HT1080 (cell line): ENCODE measurements at regions not wholly inside any gene's neighbourhood (a gene's known extent, or its start where the extent isn't known, plus 50 kb on each side); places are given as distances from the start of the nearest gene placed in this dataset.
"Not testable (repeated sequence)": the region's sequence is repeated elsewhere in the genome, so short reads cannot be mapped to it uniquely, and the experiment has no call there.

Experiments used
- DNase-seq: peaks from one replicate; pipeline ENCODE4 v3.0.0-alpha.2; 2015; ENCODE audit warnings: low read depth

DNA sequence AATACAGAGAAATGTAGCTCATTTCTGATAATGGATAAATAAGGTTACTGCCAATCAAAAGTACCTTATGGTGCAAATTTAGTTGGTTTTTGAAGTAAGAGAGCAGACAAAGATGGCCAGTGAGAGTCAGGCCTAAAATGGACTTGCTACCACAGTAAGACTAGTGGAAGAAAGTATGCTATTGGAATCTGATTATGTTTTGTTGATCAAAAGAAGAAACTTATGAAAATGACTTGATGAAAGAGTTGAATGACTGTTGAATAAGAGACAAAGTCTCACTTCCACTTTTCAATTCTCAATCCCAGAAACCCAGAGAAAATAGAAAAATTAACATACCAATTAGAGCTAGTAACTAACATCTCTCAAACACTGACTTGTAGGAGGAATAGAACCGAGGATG is 737.8 kb upstream of the INTU start:
- no peak for DNase-seq

DNA sequence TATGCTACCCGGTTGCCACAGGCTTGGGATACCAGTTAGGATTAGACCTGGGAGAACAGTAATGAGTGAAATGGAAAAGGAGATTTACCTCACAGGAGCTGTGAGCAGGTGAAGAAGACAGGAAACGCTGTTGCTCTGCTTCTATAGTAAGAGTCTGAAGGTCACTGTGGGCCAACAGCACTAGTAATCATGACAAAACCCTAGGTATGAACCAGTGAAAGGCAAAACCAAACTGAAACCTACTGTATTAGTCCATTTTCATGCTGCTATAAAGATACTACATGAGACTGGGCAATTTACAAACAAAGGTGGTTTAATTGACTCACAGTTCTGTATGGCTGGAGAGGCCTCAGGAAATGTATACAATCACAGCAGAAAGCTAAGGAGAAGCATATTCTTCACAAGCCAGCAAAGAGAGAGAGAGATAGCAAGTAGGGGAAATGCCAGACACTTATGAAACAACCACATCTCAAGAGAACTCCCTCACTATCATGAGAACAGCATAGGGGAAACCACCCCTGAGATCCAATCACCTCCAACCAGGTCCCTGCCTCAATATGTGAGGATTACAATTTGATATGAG is 736.7 kb upstream of the INTU start:
- no peak for DNase-seq

DNA sequence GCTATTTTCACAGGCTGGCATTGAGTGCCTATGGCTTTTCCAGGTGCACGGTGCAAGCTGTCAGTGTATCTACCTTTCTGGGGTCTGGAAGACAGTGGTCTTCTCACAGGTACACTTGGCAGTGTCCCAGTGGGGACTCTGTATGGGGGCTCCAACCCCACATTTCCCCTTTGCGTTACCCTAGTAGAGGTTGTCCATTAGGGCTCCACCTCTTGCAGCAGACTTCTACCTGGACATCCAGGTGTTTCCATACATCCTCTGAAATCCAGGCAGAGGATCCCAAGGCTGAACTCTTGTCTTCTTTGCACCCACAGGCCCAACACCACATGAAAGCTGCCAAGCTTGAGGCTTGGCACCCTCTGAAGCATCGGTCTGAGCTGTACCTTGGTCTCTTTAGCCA is 735.7 kb upstream of the INTU start:
- DNase-seq = no peak

DNA sequence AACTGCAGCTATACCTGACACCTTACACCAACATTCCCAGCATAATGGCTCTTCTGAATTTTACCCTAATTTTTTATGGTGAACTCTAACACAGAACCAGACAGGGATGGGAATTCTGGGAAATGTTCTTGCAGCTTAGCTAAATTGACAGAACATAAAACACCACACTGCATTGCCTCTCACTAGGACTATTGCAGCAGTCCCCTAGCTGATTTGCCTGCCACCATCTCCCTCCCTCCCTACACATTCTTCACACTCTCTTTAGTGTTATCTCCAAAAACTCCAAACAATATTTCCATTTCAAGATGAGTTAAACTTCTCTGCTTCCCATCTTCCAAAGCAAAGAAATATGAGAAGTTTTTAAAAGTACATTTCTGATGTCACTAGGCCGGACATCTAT is 733.9 kb upstream of the INTU start:
- no peak for DNase-seq

DNA sequence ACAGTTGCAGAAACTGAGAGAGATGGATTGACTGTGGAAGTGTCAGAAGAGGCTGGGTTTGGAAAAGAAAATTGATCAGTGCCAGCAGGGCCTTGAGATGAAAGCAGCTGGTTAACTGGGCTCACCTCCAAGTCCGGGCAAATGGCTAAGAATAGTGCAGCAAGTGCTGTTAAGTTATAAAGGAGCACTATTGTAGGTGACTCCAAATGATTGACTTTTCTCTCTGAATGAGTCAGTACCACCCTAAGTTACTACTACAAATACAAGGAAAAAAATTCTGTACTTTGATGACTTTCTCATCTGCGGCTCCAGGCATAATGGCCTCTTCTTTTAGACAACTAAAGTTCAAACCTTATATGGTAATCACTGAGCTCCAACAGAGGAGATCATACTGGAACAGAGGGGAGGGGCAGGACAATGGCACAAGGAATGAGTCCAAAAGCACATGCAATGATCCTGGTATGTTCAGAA is 733.4 kb upstream of the INTU start:
- DNase-seq = peak; percentile 75

DNA sequence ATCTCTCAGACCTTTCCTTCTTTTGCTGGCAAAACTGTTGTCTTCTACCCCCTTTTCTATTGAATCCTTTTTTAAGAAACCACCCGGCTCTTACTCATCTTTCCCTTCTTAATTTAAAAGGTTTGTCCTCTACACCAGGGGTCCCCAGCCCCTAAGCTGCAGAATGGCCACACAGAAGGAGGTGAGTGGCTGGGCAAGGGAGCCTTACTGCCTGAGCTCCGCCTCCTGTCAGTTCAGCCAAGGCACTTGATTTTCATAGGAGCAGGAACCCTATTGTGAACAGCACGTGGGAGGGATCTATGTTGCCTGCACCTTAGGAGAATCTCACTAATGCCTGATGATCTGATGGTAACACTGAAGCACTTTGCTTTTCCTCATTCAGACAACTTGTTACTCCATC is 726.3 kb upstream of the INTU start:
- DNase-seq = no peak

DNA sequence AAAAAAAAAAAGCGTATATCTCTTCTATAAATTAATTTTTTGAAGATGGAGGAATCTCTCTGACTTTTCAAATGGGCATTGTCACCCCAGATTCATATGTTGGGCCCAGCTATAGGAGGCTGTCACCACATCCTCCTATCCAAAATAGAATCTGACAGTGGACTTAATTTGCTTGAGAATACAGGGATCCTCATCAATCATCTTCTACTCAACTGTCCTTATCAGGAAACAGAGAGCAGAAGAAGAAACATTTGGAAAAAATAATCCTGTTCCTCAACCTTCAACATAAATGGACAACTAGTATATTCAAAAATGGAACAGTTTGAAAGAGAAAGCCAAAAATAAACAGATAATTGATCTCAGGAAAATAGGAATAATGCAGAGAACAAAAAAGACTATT is 725.4 kb upstream of the INTU start:
- DNase-seq = no peak

DNA sequence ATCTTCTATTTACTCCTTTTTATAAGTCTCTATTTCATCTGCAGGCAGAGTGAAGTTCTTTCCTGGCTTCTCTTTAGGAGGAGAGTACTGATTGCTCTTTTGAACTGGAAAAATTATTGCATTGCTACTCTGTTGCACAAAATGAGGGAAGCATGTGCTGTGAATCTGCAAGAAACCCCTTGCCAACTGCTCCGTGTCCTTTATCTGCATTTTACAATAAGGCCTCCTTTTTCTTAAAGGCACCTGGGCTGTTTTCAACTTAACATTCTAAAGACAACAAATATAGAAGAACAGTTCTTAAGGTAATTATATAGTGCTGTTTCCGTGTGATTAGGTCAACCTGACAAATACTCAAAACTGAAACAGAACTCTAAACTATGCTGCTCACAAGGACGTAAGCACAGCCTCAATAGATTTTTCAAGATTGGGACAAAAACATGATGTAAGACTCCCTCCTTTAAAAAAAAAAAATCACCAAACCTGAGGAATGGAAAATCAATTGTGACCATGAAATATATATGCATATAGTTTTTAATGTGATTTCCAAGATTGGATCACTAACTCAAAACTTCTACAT is 716.6 kb upstream of the INTU start:
- no peak for DNase-seq

DNA sequence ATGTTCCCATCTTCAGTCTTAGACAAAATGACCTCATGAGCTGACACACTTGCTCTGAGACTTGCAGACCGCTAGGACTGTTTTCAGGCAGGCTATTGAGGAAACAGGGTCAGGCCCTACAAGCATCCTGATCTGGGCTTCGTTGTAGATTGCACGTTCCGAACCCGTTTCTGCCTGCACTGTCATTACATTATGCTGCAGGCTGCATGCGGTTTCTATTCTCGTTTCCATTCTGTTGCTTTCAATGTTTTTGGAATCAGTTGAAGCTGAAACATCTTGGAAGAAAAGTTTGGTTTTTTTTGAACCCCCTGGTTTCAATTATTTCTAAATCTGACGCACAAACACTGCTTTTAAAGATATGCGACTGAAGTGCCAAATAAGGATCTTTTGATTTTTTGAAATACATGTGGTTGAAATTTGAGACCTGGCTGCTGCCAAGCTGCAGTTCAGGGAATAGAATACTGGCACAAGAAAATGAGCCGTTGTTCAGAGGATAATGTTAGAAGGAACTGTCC is 716.1 kb upstream of the INTU start:
- peak; percentile 62 for DNase-seq

DNA sequence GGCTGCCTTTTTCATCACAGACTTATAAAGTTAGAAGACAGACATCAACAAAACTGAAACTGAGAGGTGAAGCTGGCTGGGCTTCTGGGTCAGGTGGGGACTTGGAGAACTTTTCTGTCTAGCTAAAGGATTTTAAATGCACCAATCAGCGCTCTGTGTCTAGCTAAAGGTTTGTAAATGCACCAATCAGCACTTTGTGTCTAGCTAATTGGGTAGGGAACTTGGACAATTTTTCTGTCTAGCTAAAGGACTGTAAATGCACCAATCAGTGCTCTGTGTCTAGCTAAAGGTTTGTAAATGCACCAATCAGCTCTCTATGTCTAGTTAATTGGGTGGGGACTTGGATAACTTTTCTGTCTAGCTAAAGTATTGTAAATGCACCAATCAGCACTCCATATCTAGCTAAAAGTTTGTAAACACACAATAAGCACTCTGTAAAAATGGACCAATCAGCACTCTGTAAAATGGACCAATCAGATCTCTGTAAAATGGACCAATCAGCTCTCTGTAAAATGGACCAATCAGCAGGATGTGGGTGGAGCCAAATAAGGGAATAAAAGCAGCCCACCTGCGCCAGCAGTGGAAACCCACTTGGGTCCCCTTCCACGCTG is 710.3 kb upstream of the INTU start:
- DNase-seq = not testable (repeated sequence)

DNA sequence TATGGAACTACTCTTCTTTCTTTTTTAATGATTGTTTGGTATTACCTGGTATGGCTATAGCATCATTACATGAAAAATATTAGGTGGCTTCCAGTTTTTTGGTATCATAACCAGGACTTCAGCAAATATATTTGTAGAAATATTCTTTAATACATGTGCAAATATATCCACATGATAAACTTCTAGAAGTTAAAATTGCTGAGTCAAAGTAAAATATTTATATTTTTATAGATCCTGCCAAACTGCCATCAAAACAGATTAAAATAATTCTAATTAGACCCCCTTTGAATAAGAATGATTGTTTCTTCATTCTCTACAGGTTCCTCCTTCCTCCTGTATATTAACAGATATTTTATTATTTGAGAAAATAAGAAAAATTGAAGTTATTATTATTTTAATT is 708.5 kb upstream of the INTU start:
- no peak for DNase-seq

DNA sequence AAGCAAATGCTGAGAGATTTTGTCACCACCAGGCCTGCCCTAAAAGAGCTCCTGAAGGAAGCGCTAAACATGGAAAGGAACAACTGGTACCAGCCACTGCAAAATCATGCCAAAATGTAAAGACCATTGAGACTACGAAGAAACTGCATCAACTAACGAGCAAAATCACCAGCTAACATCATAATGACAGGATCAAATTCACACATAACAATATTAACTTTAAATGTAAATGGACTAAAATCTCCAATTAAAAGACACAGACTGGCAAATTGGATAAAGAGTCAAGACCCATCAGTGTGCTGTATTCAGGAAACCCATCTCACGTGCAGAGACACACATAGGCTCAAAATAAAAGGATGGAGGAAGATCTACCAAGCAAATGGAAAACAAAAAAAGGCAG is 702.7 kb upstream of the INTU start:
- DNase-seq = not testable (repeated sequence)

DNA sequence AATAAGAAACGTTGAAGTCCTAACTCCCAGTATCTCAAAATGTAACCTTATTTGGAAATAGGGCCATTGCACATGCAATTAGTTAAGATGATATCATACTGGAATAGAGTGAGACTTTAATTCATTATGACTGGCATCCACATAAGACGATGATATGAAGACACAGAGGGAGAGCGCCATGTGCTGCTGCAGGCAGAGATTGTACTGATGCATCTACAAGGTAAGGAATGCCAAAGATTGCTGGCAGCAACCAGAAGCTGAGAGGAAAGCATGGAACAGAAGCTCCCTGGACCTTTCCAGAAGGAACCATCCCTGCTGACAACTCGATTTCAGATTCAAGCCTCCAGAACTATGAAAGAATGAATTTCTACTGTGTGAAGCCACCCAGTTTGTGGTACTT is 697.0 kb upstream of the INTU start:
- DNase-seq = no peak

DNA sequence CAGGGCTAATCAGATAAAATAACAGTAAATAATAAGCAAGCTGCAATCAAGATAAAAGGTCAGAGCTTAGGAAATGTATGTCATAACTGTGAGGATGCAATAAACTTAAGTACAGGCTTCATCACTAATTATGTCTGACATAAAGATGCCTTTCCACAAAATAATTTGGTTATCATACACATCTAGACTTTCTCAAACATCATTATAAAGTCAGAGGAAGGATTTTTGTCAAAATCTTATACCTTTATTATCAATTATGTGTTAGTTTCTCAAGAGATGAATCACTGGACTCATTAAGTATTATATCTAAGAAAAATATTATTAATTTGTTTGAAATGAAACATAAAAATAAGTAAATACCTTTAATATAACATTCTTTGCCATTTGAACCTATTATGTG is 695.4 kb upstream of the INTU start:
- DNase-seq = no peak

DNA sequence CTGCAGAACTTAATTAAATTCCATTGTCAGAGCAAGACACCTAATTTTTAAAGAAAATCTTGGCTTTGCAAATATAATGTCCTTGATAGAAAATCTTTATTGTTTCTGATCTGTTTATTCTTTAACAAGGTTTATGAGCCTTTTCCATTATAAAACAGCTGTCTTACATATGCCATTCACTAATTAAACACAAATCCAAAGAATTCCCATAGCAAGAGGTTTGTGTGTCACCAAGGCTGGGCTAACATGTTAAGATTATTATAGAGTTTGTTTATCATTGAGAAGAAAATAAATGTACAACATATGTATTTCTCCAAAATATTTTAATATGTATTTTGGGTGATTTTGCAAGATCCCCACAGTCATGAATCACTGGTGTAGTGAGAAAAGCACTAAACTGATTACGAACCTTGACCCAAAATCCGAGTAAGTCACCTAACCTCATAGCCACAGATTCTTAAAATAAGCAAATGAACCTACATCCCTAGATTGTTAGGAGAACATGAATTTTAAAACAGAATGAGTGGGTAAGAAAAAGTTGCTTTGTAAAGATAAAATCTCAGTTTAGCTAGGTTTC is 694.8 kb upstream of the INTU start:
- DNase-seq = no peak

DNA sequence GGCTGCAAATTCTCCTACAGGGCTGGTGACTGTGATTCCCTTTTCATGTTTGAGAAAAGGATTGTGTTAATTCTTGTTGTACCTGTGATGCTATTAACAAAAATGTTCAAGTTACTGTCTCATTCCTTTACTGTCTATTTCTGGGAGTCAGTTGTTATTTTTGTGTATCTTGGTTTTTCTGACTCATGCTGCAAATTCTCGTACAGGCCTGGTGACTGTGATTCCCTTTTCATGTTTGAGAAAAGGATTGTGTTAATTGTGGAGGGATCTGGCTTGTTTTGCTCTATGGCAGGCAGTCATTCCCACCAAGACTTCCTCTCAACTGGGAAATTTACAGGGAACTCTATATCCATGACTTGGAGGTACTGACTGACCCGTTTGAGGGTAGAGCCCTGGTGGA is 693.4 kb upstream of the INTU start:
- peak; percentile 86 for DNase-seq

DNA sequence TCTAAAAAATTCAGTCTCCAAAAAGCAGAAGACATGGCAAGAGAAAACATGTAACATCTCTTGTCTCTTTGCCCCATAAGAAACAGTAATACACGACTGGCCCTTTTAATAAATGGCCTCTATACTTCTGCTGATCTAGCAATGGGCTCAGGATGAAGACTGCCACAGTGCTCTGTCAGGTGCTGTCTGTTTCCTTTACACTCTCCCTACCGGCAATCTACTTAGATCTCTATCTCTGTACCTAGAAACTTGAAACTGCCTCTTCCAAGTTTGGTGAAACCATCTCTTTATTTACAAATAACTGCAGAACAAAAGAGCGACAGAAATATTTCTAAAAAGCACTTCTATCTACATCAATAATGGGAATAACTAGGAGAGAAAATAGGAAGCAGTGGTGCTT is 685.2 kb upstream of the INTU start:
- DNase-seq = no peak

DNA sequence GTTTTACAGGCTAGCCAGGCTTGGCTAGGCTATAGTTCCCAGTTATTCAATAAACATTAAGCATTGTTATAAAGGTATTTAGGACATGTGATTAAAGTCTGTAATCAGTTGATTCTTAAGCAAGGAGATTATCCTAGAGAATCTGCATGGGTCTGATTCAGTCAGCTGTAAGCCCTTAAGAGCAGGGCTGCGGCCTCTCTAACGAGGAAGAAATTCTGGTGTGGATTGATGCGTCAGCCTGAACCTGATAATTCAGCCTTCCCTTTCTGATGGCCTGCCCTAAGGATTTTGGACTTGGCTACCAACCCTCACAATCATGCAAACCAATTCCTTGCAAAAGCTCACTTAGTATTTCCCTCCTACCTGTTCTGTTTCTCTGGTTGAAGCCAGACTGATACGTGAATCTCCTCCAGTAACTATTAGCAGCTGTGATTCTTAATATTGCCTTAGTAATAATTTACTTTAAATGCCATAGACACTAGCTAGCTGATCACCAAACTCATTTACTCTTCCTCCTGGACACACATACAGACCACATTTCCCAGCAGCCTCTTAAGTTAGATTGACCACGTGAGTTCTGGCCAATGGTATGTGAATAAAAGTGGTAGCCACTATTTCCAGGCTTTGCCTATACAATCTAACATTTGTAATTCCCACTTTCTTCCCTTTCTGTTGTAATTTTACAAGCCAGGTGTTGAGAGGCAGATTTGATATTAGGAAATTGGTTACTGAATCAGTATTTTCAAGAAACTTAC is 678.0 kb upstream of the INTU start:
- DNase-seq = no peak

DNA sequence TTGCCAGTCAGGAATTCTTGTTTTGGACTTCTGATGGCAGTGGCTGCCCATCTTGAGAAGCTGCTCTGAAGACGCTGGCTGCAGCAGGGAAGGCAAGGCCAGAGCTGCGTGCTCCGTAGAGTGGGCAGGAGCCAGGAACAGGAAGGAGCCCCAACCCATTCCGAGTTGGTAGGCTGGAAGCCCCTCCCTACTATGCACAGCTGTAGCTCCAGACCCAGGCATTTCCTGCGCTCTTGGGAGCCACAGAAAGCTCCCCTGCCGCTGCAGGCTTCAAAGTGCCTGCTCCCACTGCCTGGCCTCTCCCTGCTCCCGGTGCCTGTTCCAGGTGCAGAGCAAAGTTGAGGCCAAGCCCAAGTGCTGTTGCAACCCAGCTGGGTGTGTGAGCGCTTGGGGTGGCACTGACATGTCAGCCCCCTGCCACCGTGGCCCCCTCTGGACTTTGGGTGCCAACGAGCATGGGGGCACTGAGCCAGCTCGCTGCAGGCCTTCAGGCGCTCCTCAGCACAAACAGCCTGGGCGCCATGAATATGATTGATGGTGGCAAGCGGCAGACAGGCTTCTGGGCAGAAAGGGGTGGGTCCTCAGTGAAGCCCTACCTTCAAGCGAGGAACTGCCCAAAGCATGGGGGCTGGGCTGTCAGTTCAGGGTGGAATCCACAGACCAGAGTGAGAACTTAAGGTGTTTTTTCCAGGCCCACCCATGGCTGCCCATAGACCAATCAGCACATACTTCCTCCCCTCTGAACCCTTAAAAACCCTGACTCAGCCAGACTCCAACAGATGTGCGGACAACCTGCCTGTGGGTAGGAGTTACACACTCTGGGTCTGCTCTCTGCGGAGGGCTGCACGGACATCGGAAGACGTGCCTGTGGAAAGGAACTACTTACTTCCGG is 677.2 kb upstream of the INTU start:
- no peak for DNase-seq

DNA sequence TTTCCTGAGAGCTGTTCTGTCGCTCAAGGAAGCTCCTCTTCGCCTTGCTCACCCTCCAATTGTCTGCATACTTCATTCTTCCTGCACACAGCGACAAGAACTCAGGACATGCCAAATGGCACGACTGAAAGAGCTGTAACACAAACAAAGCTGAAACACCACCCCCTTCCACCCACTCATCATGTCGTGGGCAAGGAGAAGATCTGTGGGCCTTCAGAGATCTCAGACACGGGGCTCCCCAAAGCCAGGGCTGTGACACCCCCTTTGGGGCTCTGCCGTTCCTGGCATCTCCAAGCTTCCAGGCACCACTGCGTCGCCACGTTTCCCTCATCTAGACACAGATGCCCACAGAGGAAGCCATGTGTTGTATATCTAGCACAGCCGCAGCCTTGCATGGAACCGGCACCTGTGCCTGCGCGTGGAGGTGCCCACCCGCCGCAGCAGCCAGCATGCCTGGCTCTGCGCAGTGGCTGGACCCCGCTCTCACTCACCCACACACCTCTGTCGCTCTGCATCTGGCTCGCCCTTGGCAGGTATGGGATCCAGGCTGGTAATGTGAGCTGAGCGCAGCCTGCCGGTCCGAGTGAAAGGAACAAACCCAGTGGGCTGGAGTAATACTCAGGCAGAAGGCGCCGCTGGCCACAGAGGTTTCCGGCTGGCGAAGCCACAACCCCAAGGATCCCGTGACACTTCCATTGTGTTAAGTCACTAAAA is 676.4 kb upstream of the INTU start:
- no peak for DNase-seq
